HEK293 (cell line): ENCODE measurements at regions not wholly inside any gene's neighbourhood (a gene's known extent, or its start where the extent isn't known, plus 50 kb on each side); places are given as distances from the start of the nearest gene placed in this dataset.

Source experiments
- CTCF ChIA-PET: fragments of 350-600 bp; formaldehyde crosslinking; extraction: SDS; loops from one replicate; lab custom pipeline; 2021; ENCODE audit warnings: antibody characterized with exemption; lab: Yijun Ruan, JAX
- POLR2A ChIA-PET: fragments of 300-600 bp; formaldehyde crosslinking; extraction: SDS; loops from one replicate; lab custom pipeline; 2020; ENCODE audit warnings: antibody characterized with exemption, inconsistent platforms; lab: Yijun Ruan, JAX
- H3K27ac ChIP-seq: fragments of 200-500 bp; sonication (Bioruptor generic); 2 replicates; pipeline ENCODE4 v1.5.1; 2014; ENCODE audit warnings: low read depth, low read length, control low read depth, inconsistent platforms; ENCODE audit errors: extremely low read depth
- H3K36me3 ChIP-seq, 2 experiments: fragments of 200-500 bp in 1 of 2; sonication (Bioruptor generic) in 1 of 2; 1 replicate in 1 of 2; 2 replicates in 1 of 2; pipeline ENCODE4 v1.5.1; 2014 to 2017; ENCODE audit warnings: inconsistent platforms in 2 of 2, low read length in 2 of 2; ENCODE audit not compliant: control insufficient read depth in 2 of 2, insufficient read depth in 1 of 2
- H3K4me1 ChIP-seq: fragments of 200-500 bp; sonication (Bioruptor generic); 2 replicates; pipeline ENCODE4 v1.5.1; 2014; ENCODE audit warnings: mild to moderate bottlenecking, low read length, inconsistent platforms; ENCODE audit not compliant: control insufficient read depth, insufficient read depth
- H3K4me3 ChIP-seq: 2 replicates; pipeline ENCODE4 v1.5.1; 2011; ENCODE audit warnings: low read depth, mild to moderate bottlenecking, control low read depth, low read length, moderate library complexity
- H3K9me3 ChIP-seq: fragments of 200-500 bp; sonication (Bioruptor generic); 2 replicates; pipeline ENCODE4 v1.5.1; 2014; ENCODE audit warnings: low read depth, low read length, inconsistent platforms; ENCODE audit not compliant: control insufficient read depth, insufficient read depth
- BCL11A ChIP-seq: fragments of 450-650 bp; formaldehyde crosslinking; IDR thresholded peaks from 2 replicates; pipeline ENCODE4 v1.5.1; 2016; ENCODE audit warnings: low read depth, missing biosample characterization, missing genetic modification characterization
- PRDM1 ChIP-seq: fragments of 450-650 bp; formaldehyde crosslinking; IDR thresholded peaks from 2 replicates; pipeline ENCODE4; 2016; ENCODE audit warnings: missing biosample characterization, missing genetic modification characterization
- TCF7L2 ChIP-seq: IDR thresholded peaks from 2 replicates; pipeline ENCODE4 v1.6.1; 2011; ENCODE audit warnings: low read depth, mild to moderate bottlenecking, inconsistent platforms, low read length, moderate library complexity, borderline replicate concordance
- ZBTB7A ChIP-seq: fragments of 450-650 bp; formaldehyde crosslinking; IDR thresholded peaks from 2 replicates; pipeline ENCODE4 v1.5.1; 2016; ENCODE audit warnings: low read depth, missing biosample characterization, missing genetic modification characterization
- ZNF155 ChIP-seq: fragments of 450-650 bp; formaldehyde crosslinking; IDR thresholded peaks from 2 replicates; pipeline ENCODE4 v1.5.1; 2016; ENCODE audit warnings: missing biosample characterization, missing genetic modification characterization
- ZNF366 ChIP-seq: fragments of 450-650 bp; formaldehyde crosslinking; conservative IDR thresholded peaks from 2 replicates; pipeline ENCODE4 v1.5.1; 2016; ENCODE audit warnings: missing biosample characterization, missing genetic modification characterization
- ZNF404 ChIP-seq: fragments of 450-650 bp; formaldehyde crosslinking; IDR thresholded peaks from 2 replicates; pipeline ENCODE4 v1.5.1; 2017; ENCODE audit warnings: missing biosample characterization, missing genetic modification characterization
- ZNF426 ChIP-seq: fragments of 450-650 bp; formaldehyde crosslinking; IDR thresholded peaks from 2 replicates; pipeline ENCODE4 v1.5.1; 2017; ENCODE audit warnings: missing biosample characterization, missing genetic modification characterization, mild to moderate bottlenecking, inconsistent platforms, moderate library complexity
- ZNF555 ChIP-seq: fragments of 450-650 bp; formaldehyde crosslinking; conservative IDR thresholded peaks from 2 replicates; pipeline ENCODE4 v1.5.1; 2017; ENCODE audit warnings: missing biosample characterization, mild to moderate bottlenecking, missing genetic modification characterization, inconsistent platforms
- ZNF610 ChIP-seq: fragments of 450-650 bp; formaldehyde crosslinking; IDR thresholded peaks from 2 replicates; pipeline ENCODE4 v1.5.1; 2016; ENCODE audit warnings: missing biosample characterization, missing genetic modification characterization, borderline replicate concordance
- ZNF777 ChIP-seq: fragments of 450-650 bp; formaldehyde crosslinking; IDR thresholded peaks from 2 replicates; pipeline ENCODE4 v1.5.1; 2017; ENCODE audit warnings: missing biosample characterization, missing genetic modification characterization, borderline replicate concordance
- TF ChIP-seq, protein P1 (sequence below): fragments of 450-650 bp; formaldehyde crosslinking; IDR thresholded peaks from 2 replicates; pipeline ENCODE4 v1.5.1; 2016; ENCODE audit warnings: missing biosample characterization, missing genetic modification characterization
- TF ChIP-seq, protein P2 (sequence below): fragments of 450-650 bp; formaldehyde crosslinking; IDR thresholded peaks from 2 replicates; pipeline ENCODE4 v1.5.1; 2016; ENCODE audit warnings: missing biosample characterization, missing genetic modification characterization
- TF ChIP-seq, protein P3 (sequence below): fragments of 450-650 bp; IDR thresholded peaks from 2 replicates; pipeline ENCODE4 v1.5.1; 2018; ENCODE audit warnings: missing biosample characterization, missing genetic modification characterization
- TF ChIP-seq, protein P4 (sequence below): fragments of 450-650 bp; formaldehyde crosslinking; IDR thresholded peaks from 2 replicates; pipeline ENCODE4 v1.5.1; 2016; ENCODE audit warnings: missing biosample characterization, missing genetic modification characterization
- TF ChIP-seq, protein P5 (sequence below): fragments of 450-650 bp; formaldehyde crosslinking; IDR thresholded peaks from 2 replicates; pipeline ENCODE4 v1.5.1; 2016; ENCODE audit warnings: missing biosample characterization, missing genetic modification characterization

DNA sequence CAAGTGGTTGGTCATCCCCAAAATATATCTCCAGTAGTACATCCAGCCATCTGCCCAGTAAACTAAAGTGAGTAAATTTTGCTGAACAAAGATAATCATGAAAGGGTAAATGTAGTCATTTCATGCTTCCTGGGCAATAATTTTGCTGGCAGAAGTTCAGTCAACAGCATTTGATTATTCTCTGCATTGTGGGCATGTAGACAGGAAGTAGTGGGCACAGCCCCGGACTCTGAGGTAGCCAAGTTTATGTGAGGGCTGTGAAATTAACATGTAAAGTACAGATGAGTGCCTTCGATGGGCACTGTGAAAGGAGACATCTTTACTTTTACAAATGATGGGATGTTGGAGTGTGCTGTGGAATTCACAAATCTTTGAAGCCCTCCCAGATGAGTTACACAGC, 312.2 kb upstream of the MTNR1B start (continued):
- no peak for TF ChIP-seq PRDM1 (tag by site-specific recombination)
- TF ChIP-seq BCL11A (tag by site-specific recombination): no peak
- no peak for TF ChIP-seq ZBTB7A (tag by site-specific recombination)
- TF ChIP-seq, protein P1, sequence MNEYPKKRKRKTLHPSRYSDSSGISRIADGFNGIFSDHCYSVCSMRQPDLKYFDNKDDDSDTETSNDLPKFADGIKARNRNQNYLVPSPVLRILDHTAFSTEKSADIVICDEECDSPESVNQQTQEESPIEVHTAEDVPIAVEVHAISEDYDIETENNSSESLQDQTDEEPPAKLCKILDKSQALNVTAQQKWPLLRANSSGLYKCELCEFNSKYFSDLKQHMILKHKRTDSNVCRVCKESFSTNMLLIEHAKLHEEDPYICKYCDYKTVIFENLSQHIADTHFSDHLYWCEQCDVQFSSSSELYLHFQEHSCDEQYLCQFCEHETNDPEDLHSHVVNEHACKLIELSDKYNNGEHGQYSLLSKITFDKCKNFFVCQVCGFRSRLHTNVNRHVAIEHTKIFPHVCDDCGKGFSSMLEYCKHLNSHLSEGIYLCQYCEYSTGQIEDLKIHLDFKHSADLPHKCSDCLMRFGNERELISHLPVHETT (tag by site-specific recombination): no peak
- TF ChIP-seq, protein P2, sequence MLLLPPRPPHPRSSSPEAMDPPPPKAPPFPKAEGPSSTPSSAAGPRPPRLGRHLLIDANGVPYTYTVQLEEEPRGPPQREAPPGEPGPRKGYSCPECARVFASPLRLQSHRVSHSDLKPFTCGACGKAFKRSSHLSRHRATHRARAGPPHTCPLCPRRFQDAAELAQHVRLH: no peak
- TF ChIP-seq ZNF366: no peak
- TF ChIP-seq ZNF426: no peak

DNA sequence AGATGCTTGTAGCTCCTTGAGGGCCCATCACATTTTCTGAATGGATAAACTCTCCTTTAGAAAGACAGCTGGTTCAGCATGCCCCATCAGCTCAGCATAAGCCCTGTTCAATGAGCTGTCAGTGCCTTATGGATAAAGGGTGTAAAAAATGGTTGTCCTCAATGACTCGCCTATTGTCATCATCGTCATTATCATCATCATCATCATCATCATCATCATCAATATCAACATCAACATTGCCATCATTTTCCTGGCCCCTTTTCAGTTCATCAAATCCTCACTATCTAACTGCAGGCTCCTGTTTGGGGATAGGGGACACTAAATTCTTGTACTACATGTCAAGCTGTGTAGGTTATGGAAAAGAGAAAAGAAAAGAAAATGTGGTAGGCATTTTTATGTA, 310.7 kb upstream of the MTNR1B start:
- Histone ChIP-seq H3K4me1 (no peaks in the 10 kb centered on the region), H3K9me3 (no peaks in the 10 kb centered on the region), H3K27ac (no peak overlapping the region), H3K4me3 (no peak overlapping the region), H3K36me3 (no peaks in the 10 kb centered on the region)
- ChIA-PET CTCF (no interaction called here), POLR2A (no interaction called here)
- no peak for TF ChIP-seq TCF7L2
- TF ChIP-seq, protein P3, sequence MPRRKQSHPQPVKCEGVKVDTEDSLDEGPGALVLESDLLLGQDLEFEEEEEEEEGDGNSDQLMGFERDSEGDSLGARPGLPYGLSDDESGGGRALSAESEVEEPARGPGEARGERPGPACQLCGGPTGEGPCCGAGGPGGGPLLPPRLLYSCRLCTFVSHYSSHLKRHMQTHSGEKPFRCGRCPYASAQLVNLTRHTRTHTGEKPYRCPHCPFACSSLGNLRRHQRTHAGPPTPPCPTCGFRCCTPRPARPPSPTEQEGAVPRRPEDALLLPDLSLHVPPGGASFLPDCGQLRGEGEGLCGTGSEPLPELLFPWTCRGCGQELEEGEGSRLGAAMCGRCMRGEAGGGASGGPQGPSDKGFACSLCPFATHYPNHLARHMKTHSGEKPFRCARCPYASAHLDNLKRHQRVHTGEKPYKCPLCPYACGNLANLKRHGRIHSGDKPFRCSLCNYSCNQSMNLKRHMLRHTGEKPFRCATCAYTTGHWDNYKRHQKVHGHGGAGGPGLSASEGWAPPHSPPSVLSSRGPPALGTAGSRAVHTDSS: peak; percentile 86

DNA sequence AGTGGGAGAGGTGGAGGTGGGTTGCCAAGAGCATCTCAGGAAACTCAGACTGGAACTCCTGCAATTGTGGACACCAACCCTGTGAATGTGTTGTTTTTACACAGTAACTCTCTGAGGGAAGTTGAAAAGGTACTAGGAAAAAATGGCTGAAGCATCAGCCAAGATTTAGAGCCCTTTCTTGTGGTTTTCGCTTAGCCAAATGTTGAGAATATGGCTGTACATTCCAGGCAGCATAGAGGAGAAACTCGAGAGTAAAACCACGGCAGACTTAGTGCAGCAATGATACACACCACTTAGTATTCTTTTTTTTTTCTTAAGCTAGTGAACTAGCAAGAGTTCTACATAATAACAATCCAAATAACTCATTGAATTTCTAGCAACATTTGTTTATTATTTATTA, 309.7 kb upstream of the MTNR1B start:
- Histone ChIP-seq H3K36me3 (no peaks in the 10 kb centered on the region), H3K9me3 (no peaks in the 10 kb centered on the region), H3K27ac (no peak overlapping the region), H3K4me1 (no peaks in the 10 kb centered on the region), H3K4me3 (no peak overlapping the region)
- TF ChIP-seq, protein P4, sequence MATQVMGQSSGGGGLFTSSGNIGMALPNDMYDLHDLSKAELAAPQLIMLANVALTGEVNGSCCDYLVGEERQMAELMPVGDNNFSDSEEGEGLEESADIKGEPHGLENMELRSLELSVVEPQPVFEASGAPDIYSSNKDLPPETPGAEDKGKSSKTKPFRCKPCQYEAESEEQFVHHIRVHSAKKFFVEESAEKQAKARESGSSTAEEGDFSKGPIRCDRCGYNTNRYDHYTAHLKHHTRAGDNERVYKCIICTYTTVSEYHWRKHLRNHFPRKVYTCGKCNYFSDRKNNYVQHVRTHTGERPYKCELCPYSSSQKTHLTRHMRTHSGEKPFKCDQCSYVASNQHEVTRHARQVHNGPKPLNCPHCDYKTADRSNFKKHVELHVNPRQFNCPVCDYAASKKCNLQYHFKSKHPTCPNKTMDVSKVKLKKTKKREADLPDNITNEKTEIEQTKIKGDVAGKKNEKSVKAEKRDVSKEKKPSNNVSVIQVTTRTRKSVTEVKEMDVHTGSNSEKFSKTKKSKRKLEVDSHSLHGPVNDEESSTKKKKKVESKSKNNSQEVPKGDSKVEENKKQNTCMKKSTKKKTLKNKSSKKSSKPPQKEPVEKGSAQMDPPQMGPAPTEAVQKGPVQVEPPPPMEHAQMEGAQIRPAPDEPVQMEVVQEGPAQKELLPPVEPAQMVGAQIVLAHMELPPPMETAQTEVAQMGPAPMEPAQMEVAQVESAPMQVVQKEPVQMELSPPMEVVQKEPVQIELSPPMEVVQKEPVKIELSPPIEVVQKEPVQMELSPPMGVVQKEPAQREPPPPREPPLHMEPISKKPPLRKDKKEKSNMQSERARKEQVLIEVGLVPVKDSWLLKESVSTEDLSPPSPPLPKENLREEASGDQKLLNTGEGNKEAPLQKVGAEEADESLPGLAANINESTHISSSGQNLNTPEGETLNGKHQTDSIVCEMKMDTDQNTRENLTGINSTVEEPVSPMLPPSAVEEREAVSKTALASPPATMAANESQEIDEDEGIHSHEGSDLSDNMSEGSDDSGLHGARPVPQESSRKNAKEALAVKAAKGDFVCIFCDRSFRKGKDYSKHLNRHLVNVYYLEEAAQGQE (tag by site-specific recombination): no peak
- TF ChIP-seq ZNF777 (tag by site-specific recombination) (no peak), ZNF404 (tag by site-specific recombination) (no peak), ZNF155 (tag by site-specific recombination) (no peak), ZNF555 (tag by site-specific recombination) (no peak), ZNF610 (tag by site-specific recombination) (no peak)
- TF ChIP-seq, protein P5, sequence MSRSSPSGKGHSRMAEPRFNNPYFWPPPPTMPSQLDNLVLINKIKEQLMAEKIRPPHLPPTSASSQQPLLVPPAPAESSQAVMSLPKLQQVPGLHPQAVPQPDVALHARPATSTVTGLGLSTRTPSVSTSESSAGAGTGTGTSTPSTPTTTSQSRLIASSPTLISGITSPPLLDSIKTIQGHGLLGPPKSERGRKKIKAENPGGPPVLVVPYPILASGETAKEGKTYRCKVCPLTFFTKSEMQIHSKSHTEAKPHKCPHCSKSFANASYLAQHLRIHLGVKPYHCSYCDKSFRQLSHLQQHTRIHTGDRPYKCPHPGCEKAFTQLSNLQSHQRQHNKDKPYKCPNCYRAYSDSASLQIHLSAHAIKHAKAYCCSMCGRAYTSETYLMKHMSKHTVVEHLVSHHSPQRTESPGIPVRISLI (tag by site-specific recombination): no peak
- ChIA-PET POLR2A (no interaction called here), CTCF (no interaction called here)
